MM.1S (cell line): ENCODE measurements at regions not wholly inside any gene's neighbourhood (a gene's known extent, or its start where the extent isn't known, plus 50 kb on each side); places are given as distances from the start of the nearest gene placed in this dataset.

Experiments
- EZH2 ChIP-seq: fragments of 300-600 bp; sonication (generic); optimal IDR thresholded peaks from 2 replicates; pipeline ENCODE3; 2017; ENCODE audit warnings: low read depth, mild to moderate bottlenecking, antibody characterized with exemption, low read length, mixed read lengths
- EZH2phosphoT487 ChIP-seq: fragments of 300-600 bp; sonication (generic); IDR thresholded peaks from 2 replicates; pipeline ENCODE4 v1.6.1; 2018; ENCODE audit warnings: antibody characterized with exemption, low read length
- TF ChIP-seq, protein P1 (sequence below): fragments of 300-600 bp; sonication (generic); IDR thresholded peaks from 2 replicates; pipeline ENCODE4 v1.5.1; 2016; ENCODE audit warnings: antibody characterized with exemption, low read length, mixed read lengths

DNA sequence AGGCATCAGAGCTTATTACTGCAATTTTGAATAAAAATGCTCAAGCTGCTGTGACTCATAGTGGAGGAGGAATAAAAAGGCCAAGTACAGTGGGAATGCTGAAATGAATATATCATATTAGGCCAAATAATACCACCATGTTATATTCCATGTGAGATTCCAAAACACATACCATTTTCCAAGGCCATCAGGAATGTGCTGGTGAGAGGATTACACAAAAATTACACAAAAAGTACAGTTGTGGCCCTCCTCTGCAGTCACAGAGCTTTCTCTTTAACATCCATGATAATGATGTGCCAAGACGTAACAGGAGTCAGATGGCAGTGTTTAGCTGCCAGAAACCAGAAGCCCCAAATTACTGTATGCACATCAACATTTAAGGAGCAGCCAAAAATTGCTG, 153.5 kb downstream of the PCDH18 start:
- TF ChIP-seq, protein P1, sequence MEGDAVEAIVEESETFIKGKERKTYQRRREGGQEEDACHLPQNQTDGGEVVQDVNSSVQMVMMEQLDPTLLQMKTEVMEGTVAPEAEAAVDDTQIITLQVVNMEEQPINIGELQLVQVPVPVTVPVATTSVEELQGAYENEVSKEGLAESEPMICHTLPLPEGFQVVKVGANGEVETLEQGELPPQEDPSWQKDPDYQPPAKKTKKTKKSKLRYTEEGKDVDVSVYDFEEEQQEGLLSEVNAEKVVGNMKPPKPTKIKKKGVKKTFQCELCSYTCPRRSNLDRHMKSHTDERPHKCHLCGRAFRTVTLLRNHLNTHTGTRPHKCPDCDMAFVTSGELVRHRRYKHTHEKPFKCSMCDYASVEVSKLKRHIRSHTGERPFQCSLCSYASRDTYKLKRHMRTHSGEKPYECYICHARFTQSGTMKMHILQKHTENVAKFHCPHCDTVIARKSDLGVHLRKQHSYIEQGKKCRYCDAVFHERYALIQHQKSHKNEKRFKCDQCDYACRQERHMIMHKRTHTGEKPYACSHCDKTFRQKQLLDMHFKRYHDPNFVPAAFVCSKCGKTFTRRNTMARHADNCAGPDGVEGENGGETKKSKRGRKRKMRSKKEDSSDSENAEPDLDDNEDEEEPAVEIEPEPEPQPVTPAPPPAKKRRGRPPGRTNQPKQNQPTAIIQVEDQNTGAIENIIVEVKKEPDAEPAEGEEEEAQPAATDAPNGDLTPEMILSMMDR: no peak
- TF ChIP-seq EZH2 (no peak), EZH2phosphoT487 (no peak)
